BLaER1 treated with 17β-estradiol and CSF1 and Interleukin-3, amounts not matched to agents 10 nM and 100 nM (cell line): ENCODE measurements at regions not wholly inside any gene's neighbourhood (a gene's known extent, or its start where the extent isn't known, plus 50 kb on each side); places are given as distances from the start of the nearest gene placed in this dataset.

Source experiments
- H3K27ac ChIP-seq, 11 experiments: shearing (Covaris generic); formaldehyde crosslinking; 2 replicates each; pipeline ENCODE4 v1.8.1; 2022
- H3K27me3 ChIP-seq, 11 experiments: shearing (Covaris generic); formaldehyde crosslinking; 2 replicates each; pipeline ENCODE4 v1.8.1; 2022
- H3K36me3 ChIP-seq, 11 experiments: shearing (Covaris generic); formaldehyde crosslinking; 2 replicates each; pipeline ENCODE4 v1.8.1; 2022
- H3K4me1 ChIP-seq, 10 experiments: shearing (Covaris generic); formaldehyde crosslinking; 2 replicates each; pipeline ENCODE4 v1.8.1; 2022
- H3K4me2 ChIP-seq, 11 experiments: shearing (Covaris generic); formaldehyde crosslinking; 2 replicates each; pipeline ENCODE4 v1.8.1; 2022
- H3K4me3 ChIP-seq, 10 experiments: shearing (Covaris generic); formaldehyde crosslinking; 2 replicates each; pipeline ENCODE4 v1.8.1; 2022
- H3K9ac ChIP-seq, 11 experiments: shearing (Covaris generic); formaldehyde crosslinking; 2 replicates each; pipeline ENCODE4 v1.8.1; 2022
- H3K9me3 ChIP-seq, 11 experiments: shearing (Covaris generic); formaldehyde crosslinking; replicated peaks in 1 of 11; 2 replicates each; pipeline ENCODE4 v1.8.1; 2022
- H4K20me1 ChIP-seq, 11 experiments: shearing (Covaris generic); formaldehyde crosslinking; 2 replicates each; pipeline ENCODE4 v1.8.1; 2022
- Cebpa-rat ChIP-seq, 11 experiments: shearing (Covaris generic); IDR thresholded peaks; 2 replicates each; pipeline ENCODE4 v1.8.1; 2022

DNA sequence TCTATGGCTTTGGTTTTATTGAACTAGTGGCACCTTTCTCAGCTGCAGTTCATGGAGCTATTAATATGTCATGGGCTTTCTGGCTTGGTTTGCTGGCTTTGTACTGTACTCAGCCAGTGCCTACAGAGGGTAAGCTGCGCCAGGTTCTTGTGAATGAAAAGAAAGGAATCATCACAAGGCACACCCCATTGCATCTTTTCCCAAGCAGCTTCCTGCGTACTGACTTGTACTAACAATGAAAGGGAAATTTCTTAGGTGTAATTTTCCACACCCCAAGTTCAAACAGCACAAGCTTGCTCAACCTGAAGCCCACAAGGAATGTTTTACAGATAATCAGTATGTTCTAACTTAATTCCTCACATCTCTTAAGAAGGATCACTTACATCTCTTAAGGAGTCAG, 78.0 kb upstream of the TNFSF18 start:
- TF ChIP-seq Cebpa-rat (IDR thresholded peaks at IDR 0.05), result no peak
- Histone ChIP-seq H3K36me3 (no peaks in the 10 kb centered on the region), H4K20me1 (no peaks in the 10 kb centered on the region), H3K9ac (no peak overlapping the region), H3K27ac (0 out of 22 replicates have a peak overlapping the region, but pooled peaks of 1 of the 11 experiments have one; percentile 10), H3K27me3 (no peaks in the 10 kb centered on the region), H3K4me2 (peak overlapping the region in 2 of 11 experiments; percentile 45 to 54; a peak in 4 of 22 replicates), H3K4me3 (no peak overlapping the region), H3K4me1 (peaks cover 0 to 38% (median 7%) of the 10 kb centered on the region in 10 experiments; a peak in 14 of 20 replicates), H3K9me3 (peaks cover 0 to 7% (median 0%) of the 10 kb centered on the region in 11 experiments; a peak in 2 of 22 replicates)

DNA sequence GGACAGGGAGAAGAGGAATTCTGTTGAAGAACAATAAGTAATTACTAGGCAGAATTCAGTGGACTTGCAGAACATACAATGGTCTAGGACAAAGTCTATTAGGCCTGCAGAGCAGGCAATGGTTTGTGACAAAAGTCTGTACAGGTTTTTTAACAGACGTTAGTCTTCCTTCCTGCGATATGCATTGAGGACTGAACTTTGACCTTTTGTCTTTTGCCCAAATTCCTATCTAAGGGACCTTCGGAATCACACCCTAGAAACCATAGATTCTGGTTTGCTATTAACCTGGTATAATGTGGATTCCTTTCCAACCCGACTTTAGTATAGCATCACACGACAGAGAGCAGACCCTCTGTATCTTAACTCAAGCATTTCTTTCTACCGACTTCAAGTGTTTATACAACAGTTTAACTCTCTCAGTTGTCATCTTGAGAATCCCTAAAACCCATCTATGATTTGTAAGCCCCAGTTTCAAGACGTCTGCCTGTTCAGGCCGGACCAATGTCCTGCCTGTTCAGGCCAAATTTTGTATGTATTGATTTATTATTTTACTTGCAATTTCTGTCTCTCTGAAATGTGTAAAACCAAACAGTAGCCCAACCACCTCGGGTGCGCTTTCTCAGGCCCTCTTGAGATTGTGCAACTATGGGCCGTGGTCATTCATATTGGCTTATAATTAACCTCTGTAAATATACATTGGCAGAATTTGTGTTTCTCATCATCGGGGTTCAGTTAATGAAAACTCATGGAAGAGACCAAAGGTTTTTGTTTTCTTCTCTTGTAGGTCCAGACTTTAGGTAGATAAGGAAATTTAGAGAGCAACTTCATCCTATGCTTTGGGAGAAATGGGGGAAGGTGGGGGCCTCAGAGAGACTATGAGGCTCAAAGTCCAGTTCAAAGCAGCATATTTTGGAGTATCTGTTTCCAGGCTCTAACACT, 76.9 kb upstream of the TNFSF18 start:
- no peak for TF ChIP-seq Cebpa-rat (IDR thresholded peaks at IDR 0.05)
- Histone ChIP-seq H3K4me2 (peak overlapping the region in 2 of 11 experiments; percentile 45 to 54; a peak in 4 of 22 replicates), H3K36me3 (no peaks in the 10 kb centered on the region), H3K9me3 (peaks cover 0 to 7% (median 0%) of the 10 kb centered on the region in 11 experiments; a peak in 2 of 22 replicates), H3K4me3 (no peak overlapping the region), H3K4me1 (peaks cover 8 to 47% (median 18%) of the 10 kb centered on the region in 10 experiments), H3K9ac (no peak overlapping the region), H3K27ac (0 out of 22 replicates have a peak overlapping the region, but pooled peaks of 1 of the 11 experiments have one; percentile 10), H4K20me1 (no peaks in the 10 kb centered on the region), H3K27me3 (no peaks in the 10 kb centered on the region)

DNA sequence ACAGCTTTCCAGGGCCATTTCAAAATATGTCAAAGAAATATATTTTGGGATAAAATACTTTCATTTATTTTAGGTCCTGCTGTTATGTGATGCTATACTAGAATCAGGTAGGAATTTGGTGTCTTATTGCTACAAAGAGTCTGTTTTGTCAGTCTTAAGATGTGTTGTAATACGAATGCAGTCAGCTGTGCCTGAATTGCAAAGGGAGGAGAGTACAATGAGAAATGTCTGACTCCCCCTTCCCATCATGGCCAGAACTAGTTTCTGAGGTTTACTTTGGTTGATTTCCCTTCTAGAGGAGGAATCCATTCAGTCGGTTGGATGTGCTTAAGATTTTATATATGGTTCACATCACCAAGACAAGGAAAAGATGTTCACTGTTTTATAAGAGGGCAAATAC, 75.7 kb upstream of the TNFSF18 start:
- no peak overlapping the region for H3K4me3 ChIP-seq
- H3K4me1 ChIP-seq, result peaks cover 17 to 59% (median 29%) of the 10 kb centered on the region in 10 experiments
- H3K9me3 ChIP-seq, result peaks cover 0 to 3% (median 0%) of the 10 kb centered on the region in 11 experiments; a peak in 1 of 22 replicates
- no peak for TF ChIP-seq Cebpa-rat (IDR thresholded peaks at IDR 0.05)
- H4K20me1 ChIP-seq, result no peaks in the 10 kb centered on the region
- H3K27me3 ChIP-seq, result no peaks in the 10 kb centered on the region
- H3K27ac ChIP-seq, result peak overlapping the region in 2 of 11 experiments; percentile 27 to 51; a peak in 2 of 22 replicates
- no peaks in the 10 kb centered on the region for H3K36me3 ChIP-seq
- no peak overlapping the region for H3K9ac ChIP-seq
- H3K4me2 ChIP-seq, result peak overlapping the region in 3 of 11 experiments; percentile 3 to 27 (median 10); a peak in 3 of 22 replicates

DNA sequence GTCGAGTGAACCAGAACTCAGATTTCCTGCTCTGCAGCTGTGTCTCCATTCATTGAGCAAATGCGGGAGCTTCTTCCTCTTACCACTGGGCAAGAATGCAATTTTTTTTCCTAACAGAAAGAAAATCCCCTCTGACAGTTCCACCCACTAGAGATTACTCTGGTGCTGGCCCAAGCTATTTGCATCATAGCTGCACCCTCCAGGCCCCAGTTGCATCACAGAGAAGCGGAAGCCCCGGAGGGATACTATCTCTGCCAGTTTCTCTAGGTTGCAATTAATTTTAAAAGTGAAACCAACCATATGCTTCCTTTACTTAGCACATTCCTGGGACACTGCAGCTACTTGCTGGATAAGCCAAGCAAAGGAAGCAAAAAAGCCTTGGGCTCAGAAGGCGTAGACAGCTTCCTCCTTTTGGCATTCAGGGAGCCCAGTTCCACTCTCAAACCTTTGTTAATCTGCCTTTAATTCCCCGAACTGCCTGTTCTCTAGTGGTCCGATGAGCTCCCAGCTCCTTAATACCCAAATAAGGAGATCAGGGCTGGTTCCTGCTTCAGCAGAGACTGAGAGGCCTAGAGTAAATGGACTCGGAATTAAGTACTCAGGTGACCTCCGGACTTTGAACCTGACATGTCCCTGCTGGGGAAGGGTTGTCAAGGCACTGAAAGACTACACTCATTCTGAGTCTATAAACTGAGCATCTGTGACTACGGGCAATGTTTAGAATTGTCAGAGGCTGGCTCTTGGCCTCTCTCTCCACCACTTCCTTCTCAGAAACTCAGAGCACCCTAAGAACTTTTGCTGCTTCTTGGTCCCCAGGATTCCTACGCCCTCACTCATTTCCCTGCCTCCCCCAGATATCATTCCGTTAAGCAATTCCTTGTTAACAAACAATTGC, 72.5 kb upstream of the TNFSF18 start:
- Histone ChIP-seq H3K4me1 (peaks cover 17 to 83% (median 38%) of the 10 kb centered on the region in 10 experiments), H3K9ac (peak overlapping the region; percentile 43 to 80 (median 70); a peak in 21 of 22 replicates), H3K4me3 (peak overlapping the region in 4 of 10 experiments; percentile 4 to 33 (median 12); a peak in 6 of 20 replicates), H3K4me2 (peak overlapping the region; percentile 63 to 88 (median 70)), H3K27ac (peak overlapping the region; percentile 71 to 90 (median 82)), H3K9me3 (peaks cover 0 to 9% (median 0%) of the 10 kb centered on the region in 11 experiments; a peak in 9 of 22 replicates), H3K36me3 (no peaks in the 10 kb centered on the region), H4K20me1 (no peaks in the 10 kb centered on the region), H3K27me3 (no peaks in the 10 kb centered on the region)
- TF ChIP-seq Cebpa-rat (IDR thresholded peaks at IDR 0.05), result peak; percentile 91 to 99 (median 96)

DNA sequence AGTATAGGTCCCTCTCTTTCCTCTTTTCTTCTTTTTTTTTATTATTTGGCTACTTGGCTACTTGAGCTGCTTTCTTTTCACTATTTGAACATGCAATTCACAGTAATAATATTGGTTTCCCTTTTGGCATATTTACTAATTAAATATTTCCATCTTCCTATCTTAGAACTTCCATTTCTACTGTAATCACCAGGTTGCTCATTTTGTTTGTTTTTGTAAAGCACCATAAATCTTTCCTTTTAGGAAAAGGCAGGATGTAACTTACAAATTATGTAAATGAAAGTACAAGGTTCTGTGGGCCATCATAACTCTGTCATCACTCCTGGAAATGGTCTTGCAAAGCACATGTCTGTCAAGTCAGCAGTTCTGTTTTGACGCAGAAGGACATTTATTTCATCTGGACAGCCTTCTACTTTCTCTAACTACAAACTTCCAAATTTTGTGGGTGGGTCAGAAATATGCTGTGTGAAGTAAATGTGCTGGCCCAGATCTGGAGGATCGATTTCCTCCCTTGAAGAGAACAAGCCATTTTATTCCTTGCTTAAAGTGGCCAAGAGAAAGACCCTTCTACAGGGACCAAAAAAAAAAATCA, 71.7 kb upstream of the TNFSF18 start:
- Histone ChIP-seq H3K27ac (peak overlapping the region; percentile 71 to 90 (median 82)), H3K4me1 (peaks cover 20 to 86% (median 46%) of the 10 kb centered on the region in 10 experiments), H3K4me2 (peak overlapping the region; percentile 63 to 88 (median 70)), H3K9ac (peak overlapping the region; percentile 43 to 80 (median 69); a peak in 21 of 22 replicates), H3K9me3 (peaks cover 0 to 9% (median 0%) of the 10 kb centered on the region in 11 experiments; a peak in 9 of 22 replicates), H4K20me1 (no peaks in the 10 kb centered on the region), H3K36me3 (no peaks in the 10 kb centered on the region), H3K27me3 (no peaks in the 10 kb centered on the region), H3K4me3 (peak overlapping the region in 3 of 10 experiments; percentile 4 to 33 (median 14); a peak in 2 of 20 replicates)
- no peak for TF ChIP-seq Cebpa-rat (IDR thresholded peaks at IDR 0.05)

DNA sequence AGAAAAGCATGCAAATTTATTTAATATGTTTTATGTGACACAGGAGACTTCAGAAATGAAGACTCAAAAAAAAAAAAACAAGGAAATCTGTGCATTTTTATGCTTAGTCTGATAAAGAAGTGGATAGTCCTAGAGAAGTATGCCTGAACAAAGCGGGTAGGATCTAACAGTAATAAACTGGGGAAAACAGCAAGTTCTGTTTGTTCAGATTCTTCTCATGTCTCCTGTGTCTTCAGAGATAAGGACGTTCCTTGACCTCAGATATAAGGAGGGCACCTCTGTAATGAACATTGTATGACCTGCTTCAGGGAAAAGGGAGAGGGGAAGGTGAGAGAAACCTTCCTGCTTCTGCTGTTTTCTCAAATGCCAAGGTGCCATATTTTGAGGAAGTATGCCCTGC, 67.7 kb upstream of the TNFSF18 start:
- no peaks in the 10 kb centered on the region for H3K36me3 ChIP-seq
- peak overlapping the region in 5 of 11 experiments; percentile 6 to 97 (median 80); a peak in 7 of 22 replicates for H3K27ac ChIP-seq
- no peaks in the 10 kb centered on the region for H3K27me3 ChIP-seq
- no peak overlapping the region for H3K4me3 ChIP-seq
- H3K4me1 ChIP-seq, result peaks cover 25 to 98% (median 54%) of the 10 kb centered on the region in 10 experiments
- no peak for TF ChIP-seq Cebpa-rat (IDR thresholded peaks at IDR 0.05)
- peak overlapping the region in 6 of 11 experiments; percentile 33 to 88 (median 54); a peak in 10 of 22 replicates for H3K4me2 ChIP-seq
- no peaks in the 10 kb centered on the region for H4K20me1 ChIP-seq
- peak overlapping the region in 1 of 11 experiments; percentile 83; a peak in 1 of 22 replicates for H3K9ac ChIP-seq
- peaks cover 0 to 9% (median 0%) of the 10 kb centered on the region in 11 experiments; a peak in 8 of 22 replicates for H3K9me3 ChIP-seq

DNA sequence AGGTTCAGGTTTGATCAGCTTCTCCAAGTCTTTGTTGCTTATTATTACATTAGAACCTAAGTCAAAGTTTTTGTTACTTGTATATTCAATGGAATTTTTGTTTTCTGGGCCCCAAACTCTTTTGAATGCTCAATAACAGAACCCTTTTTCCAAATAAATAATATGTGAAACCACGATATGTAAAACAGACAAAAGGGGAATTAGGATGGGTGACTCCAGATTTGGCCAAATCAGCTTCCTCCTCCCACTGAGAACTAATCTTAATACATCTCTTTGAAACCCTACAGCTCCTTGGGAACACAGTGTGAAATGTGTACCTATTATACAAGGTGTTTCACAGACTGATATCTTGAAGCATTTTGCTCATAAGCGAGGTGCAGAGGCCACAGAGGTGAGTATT, 67.0 kb upstream of the TNFSF18 start:
- no peak for TF ChIP-seq Cebpa-rat (IDR thresholded peaks at IDR 0.05)
- H3K9me3 ChIP-seq, result peaks cover 0 to 9% (median 0%) of the 10 kb centered on the region in 11 experiments; a peak in 8 of 22 replicates
- H3K36me3 ChIP-seq, result no peaks in the 10 kb centered on the region
- H3K4me1 ChIP-seq, result peaks cover 19 to 100% (median 54%) of the 10 kb centered on the region in 10 experiments
- H3K27ac ChIP-seq, result peak overlapping the region in 8 of 11 experiments; percentile 0 to 97 (median 50); a peak in 12 of 22 replicates
- H3K4me2 ChIP-seq, result peak overlapping the region in 9 of 11 experiments; percentile 2 to 88 (median 39); a peak in 16 of 22 replicates
- H3K27me3 ChIP-seq, result no peaks in the 10 kb centered on the region
- peak overlapping the region in 3 of 11 experiments; percentile 51 to 83 (median 70); a peak in 5 of 22 replicates for H3K9ac ChIP-seq
- no peaks in the 10 kb centered on the region for H4K20me1 ChIP-seq
- H3K4me3 ChIP-seq, result no peak overlapping the region
